SIG-M5 treated with dmso at 0.1 percent for 504 hours (cell line): ENCODE measurements at regions not wholly inside any gene's neighbourhood (a gene's known extent, or its start where the extent isn't known, plus 50 kb on each side); places are given as distances from the start of the nearest gene placed in this dataset.
"Not testable (repeated sequence)": the region's sequence is repeated elsewhere in the genome, so short reads cannot be mapped to it uniquely, and the experiment has no call there.

ENCODE experiments used
- DNase-seq: peaks from one replicate; lab custom pipeline; 2025; ENCODE audit not compliant: unreplicated experiment; lab: John Stamatoyannopoulos, UW

DNA sequence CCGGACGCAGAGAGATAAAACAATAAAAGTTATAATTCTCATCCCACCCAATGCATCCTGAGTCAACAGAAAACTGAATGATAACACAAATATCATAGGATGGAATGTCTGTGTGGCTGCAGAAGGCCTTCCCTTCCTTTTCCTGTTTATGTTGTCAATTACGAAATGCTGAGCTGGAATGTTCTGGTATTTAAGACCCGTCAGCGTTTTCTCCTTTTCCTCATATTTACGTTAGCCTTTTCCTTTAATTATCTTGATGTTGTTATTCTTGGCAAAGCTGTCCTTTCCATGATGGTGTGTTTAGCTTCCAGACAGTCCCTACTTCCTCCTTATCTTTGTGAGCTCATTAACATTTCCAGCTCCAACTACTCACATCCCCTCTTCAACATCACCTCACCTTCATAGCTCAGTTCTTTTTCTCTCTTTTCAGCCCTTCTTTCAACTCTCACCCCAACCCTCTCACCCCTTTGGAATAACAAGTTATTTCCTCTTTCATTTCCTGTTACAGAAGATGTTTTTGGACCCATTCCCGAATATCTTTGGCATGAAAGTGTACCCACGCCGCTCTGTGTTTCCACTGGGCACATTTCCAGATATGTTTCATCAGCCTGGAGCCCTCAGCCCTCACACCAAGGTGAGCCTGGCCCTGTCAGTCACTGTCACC lies 221.6 kb downstream of the NR2F1-AS1 start:
- no peak for DNase-seq

DNA sequence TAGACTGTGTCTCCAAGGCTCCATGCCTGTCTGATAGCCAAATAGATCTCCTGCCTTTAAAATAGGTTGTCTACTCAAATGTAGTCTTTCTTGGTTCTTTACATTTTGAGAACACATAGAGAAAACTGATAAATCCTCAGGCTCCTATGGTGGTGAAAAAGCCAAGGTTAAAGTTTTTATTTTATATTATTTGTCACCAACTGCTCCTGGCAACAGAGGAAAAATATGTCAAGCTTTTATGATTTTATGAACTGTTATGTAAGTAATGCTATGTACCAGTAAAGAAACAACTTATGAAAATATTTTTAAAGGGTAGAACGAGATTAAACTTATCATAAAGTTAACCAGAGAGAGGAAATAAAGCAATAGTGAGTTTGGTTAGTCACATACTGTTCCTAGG lies 222.8 kb downstream of the NR2F1-AS1 start:
- no peak for DNase-seq

DNA sequence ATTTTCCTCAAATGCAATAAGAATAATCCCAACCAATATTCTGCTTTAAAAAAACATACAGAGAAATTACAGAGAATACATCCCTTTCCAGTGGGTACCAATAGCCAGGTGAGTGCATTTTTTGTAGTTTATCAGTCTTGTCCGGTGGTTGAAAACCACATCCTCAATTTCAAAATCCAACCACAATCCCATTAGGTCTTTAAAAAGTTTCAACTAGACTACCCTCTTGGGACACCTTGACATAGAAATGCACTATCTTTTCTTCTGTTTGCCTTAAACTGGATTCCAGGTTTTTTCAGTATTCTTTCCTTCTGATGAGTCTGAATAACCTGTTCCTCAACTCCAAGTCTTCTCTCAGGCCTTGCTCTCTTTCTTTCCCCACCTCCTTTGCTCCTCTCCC lies 223.3 kb downstream of the NR2F1-AS1 start:
- no peak for DNase-seq

DNA sequence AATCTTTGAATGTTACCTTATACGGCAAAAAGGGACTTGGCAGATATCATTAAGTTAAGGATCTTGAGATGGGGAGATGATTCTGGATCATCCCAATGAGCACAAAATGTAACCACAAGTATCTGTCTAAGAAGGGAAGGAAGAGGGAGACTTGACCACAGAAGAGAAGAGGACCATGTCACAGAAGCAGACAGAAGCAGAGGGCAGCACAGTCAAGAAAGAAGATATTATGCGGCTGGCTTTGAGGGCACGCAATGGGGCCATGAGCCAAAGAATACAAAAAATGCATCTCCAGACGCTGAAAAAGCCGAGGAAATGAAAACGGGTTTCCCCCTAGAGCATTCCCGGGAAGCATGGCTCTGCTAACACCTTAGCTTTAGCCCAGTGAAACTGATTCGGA lies 225.3 kb downstream of the NR2F1-AS1 start:
- no peak for DNase-seq

DNA sequence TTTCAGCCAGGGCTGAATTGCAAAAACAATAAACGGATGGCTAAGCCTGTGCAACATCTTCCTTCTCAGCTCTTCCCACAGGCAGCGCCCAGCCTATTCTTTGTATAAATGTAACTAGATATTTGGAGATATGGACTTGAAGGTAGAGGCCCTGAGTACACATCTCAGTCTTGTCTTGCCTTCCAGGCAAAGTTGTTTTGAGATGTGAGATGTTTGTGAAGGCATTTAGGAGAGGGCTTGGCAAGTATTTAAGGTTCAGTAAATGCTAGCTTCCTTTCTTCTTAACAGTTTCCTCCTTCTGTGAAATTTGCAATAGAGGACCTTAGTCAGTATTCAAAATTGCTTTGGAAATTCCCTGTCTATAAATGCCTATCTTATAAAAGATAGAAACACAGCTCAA lies 228.8 kb downstream of the NR2F1-AS1 start:
- no peak for DNase-seq

DNA sequence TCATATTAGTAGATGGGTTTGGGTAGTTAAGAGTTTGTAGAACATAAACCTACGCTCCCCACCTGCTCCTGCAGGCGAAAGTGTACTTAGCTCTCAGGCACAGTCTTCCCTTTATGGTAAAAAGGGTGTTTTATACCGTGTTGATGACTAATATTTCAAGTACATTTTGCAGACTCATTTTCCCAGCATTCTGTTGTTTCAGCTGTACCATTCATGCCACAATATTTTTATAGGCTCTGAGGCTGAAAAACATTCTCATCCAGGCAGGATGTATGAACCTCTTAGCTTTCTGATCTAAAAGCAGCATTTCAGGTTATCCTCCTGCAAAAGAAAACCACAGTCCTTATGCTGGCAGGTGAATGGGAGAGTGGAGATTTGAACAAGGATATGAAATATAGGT lies 231.4 kb downstream of the NR2F1-AS1 start:
- no peak for DNase-seq

DNA sequence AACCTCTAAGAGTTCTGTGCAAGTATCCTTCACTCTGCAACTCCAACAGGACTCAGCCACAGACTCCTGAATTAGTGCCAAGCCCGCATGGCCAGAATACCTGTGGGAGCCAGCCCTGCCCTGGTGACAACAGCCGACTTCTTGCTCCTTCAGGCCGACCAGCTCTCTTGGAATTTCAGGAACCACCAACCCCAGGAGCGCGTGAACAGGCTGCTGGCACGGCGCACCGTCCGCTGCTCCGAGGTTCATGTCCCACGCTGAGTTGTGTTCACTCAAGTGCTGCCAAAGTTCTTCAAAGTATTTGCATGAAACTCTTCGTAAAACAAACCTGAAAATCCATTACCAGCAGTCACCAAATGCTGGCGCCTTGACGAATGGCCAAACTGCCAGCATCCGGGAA lies 232.8 kb downstream of the NR2F1-AS1 start:
- DNase-seq: no peak

DNA sequence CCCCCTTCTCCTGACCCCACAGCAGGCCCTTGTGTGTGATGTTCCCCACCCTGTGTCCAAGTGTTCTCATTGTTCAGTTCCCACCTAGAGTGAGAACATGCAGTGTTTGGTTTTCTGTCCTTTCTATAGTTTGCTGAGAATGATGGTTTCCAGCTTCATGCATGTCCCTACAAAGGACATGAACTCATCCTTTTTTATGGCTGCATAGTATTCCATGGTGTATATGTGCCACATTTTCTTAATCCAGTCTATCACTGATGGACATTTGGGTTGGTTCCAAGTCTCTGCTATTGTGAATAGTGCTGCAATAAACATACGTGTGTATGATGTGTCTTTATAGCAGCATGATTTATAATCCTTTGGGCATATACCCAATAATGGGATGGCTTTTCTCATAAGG lies 234.2 kb downstream of the NR2F1-AS1 start:
- DNase-seq: not testable (repeated sequence)

DNA sequence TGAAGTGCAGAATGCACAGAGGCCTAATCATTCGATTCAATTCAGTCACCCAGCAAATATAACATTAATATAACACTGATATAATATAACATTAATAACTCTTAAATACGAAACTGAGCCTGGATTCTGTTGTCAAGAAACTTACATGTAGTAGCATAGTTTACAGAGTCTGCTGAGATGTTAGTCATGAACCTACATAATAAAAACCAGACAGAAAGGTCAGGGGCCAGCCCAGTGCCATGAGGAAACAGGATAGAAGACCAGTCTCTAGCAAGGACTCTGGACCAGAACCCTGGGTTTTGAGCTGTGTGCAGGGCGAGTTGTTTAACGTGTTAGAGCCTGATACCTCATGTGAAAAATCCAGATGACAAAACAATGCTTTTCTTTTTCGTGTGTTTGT lies 234.7 kb downstream of the NR2F1-AS1 start:
- DNase-seq: no peak

DNA sequence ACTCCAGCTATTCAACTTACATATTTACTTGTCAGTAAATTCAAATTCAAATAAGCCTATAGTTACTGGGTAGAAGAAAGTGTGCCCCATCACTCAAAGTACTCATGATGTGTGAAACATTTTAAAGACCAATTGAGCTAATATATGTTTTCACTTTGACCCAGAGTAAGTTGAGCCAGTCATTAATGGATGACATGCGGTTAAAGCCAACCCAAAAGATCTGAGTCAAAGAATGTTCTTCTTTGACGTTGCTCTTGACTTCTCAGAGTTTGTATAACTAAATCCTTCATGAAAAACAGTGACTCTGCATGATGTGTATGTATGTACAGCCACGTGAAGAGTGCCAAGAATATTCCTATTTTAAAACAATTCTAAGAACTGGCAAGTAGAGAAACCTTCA lies 237.4 kb downstream of the NR2F1-AS1 start:
- no peak for DNase-seq

DNA sequence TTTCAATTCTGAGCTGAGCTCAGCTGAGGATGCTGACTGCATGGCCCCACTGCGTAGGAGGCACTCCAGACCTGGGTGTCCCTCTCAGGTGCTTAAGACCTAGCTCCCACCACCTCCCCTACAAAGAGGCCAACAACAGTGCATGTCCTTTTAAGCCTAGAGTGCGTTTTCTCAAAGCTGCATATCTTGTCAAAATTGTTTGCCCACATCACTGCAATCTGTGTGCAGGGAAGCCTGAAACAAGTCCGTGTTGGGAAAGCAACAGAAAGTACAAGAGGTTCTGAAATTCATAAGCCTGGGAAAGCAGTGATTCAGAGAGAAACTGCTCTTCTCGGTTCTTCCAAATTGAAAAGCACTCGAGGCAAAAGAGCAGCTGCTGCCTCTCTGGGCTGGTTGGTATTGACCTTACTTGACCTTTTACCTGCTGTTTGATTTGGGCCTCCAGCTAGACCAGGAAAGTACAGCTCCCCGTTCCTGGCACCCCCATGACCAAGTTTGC lies 238.4 kb downstream of the NR2F1-AS1 start:
- no peak for DNase-seq

DNA sequence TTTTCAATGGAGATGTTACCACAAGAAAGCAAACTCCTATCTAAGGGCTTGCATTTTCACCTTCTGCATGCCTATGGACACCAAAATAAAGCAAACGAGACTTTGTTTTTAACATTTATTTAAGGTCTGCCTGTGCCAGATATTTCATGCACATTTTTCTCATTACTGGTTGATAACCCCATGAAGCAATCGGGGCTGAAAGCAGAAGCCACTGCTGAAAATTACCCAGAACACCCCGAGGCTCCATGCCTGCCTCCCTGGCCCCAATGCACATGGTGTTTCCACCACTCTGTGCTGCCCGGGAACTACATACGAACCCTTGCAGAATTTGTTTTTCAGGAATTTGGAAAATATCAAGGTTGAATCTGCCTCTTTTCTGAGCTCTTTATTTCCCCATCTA lies 240.1 kb downstream of the NR2F1-AS1 start:
- DNase-seq: no peak

DNA sequence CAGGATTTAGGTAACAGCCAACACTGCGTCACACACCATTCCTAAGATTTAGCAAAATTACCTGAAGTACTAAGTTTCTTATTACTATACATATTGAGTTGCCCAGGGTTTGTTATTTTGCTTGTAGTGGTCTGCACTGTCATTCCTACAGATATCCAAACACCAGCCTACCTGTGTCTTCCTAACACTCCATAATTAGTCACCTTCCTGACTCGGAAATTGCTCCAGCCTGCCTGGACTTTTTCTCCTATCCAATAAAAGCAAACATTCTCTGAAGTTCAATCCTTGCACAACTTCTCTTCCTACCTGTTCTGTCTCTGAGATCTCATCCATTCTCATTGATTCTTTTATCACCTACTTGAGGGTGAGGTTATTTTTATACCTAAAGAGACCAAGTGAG lies 243.9 kb downstream of the NR2F1-AS1 start:
- DNase-seq: no peak

DNA sequence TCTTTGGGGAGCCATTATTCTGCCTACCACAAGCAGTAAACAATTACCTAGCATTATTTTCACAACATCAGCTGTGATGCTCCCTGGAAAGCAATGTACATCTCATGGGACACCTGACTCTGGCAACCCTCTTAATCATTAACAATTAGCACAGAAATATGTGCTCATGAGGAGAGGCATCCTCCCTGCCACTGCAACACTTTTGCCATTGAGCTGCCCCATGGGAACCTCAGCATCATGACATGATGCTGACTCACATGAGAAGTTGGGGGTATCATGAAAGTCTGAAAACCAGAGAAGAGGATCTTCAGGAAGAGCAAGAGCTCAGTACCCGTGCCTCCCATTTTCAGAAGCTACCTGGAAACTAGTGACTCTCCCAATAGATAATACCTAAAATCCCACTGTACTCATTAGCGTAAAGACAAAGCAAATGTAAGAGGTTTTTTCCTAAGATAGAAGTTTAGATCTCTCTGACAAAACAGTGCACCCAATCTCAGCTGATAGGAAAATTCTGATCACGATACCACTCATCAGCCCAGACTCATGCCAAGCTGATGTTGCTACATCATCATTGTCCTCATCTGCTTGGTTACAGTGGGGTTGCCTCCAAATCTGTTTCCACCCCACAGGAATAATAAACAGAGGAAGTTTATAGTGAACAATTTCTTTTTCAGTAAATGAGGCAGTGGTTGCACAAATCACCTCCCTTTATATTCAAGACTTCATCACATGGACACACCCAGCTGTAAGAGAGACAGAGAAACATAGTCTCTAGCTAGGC lies 244.5 kb downstream of the NR2F1-AS1 start:
- no peak for DNase-seq

DNA sequence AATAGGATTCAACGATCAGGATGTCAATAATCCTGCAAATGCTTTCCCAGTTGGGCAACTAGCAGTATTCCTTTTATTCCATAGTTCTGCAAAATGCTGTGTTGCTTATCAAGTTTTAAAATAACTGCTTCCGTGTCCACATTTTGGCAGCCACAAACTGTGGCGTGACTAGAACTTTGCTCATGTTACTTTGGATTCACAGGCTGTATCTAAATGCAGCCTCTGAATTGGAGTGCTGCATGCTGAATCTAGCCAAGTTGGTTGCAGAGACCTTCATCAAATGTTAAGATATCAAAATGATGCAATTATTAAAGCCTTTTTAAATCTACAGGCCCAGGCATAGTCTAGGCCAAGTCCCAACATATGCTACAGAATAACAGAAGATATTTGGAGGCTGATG lies 249.2 kb downstream of the NR2F1-AS1 start:
- DNase-seq: no peak

DNA sequence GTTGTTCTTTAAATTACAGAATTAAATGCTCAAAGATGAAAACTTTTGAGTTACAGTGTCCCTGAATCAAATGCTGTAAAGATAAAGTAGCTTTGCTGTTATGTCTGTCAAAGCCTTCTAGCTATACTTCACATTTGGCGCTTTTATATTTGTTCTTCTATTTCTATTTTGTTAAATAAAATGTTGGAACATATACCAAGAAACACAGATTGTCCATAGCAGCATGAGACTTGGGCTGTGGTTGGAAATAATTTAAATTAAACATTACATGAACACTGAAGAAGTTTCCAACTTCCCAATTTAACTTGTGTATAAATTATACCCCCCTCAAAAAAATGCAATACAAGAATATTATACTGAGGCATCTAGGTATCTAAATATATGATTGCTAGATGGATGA lies 249.8 kb downstream of the NR2F1-AS1 start:
- no peak for DNase-seq

DNA sequence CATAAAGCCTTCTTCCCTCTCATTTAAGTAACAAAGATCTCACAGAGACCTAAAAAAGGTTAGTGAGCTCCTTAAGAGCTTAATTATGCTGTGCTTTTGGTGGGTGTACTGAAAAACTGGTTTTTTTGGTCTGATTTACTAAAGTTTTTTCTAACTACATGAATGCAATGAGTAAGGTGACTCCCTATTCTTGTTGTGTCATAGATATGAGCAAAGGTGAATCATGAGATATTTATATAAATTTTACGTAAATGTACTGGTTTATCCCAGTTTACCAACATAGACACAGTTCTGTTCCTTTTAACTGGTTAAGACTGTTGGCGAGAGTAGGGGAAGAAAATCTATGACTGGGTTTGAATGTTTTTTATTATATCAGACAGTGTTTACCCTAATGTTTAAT lies 250.5 kb downstream of the NR2F1-AS1 start:
- DNase-seq: no peak

DNA sequence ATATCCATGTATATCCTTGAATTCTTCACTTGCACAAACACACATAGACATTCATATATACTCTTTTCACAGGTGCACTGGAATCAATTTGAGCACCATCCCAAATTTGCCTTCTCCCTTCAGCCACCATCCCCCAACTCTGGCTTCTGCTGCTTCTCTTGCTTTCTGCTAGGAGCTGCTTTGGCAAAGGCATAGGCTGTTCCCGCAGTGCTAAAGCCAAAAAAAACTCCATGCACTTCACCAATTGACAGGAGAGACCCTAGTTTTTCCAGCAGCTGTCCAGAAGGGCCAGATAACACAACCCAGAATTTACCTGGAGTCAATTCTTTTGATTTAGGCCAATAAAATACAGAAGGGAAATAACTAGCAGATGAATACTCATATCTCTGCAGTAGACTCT lies 251.3 kb downstream of the NR2F1-AS1 start:
- DNase-seq: no peak

DNA sequence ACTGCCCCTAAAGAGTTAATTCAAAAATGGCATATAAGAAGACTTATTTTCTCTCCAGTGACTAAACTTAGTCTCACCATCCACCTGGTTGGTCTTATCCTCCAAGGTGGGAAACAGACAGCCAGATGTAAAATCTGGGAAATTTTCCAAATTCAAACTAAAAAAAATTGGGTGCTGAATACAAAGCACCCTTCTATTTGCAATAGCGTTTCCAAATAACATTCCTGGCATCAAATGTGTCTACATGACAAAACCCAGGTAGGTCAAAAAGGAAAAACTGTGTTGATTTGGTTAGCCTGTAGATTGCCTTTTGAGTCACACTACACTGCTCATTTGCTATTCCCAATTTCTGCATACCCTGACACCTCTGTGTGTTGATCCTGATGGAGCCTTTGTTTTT lies 252.2 kb downstream of the NR2F1-AS1 start:
- no peak for DNase-seq

DNA sequence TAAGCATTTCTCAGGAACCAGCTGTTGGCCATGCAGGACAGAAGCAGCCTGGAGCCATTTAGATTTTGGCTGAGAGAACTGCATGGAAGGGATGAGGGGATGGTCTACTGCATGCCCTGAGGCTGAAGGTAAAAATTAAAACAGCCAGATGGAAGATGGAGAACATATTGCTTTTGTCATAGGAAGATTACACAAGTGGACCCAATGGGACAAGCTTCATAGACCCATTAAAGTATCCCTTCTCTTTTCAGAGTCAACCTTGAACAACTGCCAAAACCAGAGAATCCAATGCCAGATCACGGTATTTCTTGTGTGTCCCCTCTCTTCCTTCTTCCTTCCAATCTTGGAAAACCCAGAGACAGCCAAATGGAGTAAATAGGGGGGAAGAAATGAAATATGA lies 253.4 kb downstream of the NR2F1-AS1 start:
- DNase-seq: no peak

DNA sequence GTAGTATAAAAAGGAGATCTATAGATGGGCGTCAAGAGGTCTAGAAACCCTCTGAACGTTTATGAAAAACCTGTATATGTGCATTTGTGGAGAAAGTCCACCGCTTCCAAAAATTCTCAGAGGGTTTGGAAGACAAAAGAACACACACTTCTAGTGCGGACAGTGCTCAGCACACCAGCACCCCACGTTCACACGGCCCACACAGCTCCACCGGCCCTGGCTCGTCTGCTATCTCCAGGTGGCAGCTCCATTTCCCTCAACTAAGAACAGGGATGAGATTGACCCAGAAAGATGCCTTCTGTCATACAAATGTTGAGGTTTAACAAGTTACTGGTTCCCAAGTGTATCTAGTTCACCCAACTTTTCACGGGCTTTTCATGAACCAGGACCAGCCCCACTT lies 255.1 kb downstream of the NR2F1-AS1 start:
- DNase-seq: no peak

DNA sequence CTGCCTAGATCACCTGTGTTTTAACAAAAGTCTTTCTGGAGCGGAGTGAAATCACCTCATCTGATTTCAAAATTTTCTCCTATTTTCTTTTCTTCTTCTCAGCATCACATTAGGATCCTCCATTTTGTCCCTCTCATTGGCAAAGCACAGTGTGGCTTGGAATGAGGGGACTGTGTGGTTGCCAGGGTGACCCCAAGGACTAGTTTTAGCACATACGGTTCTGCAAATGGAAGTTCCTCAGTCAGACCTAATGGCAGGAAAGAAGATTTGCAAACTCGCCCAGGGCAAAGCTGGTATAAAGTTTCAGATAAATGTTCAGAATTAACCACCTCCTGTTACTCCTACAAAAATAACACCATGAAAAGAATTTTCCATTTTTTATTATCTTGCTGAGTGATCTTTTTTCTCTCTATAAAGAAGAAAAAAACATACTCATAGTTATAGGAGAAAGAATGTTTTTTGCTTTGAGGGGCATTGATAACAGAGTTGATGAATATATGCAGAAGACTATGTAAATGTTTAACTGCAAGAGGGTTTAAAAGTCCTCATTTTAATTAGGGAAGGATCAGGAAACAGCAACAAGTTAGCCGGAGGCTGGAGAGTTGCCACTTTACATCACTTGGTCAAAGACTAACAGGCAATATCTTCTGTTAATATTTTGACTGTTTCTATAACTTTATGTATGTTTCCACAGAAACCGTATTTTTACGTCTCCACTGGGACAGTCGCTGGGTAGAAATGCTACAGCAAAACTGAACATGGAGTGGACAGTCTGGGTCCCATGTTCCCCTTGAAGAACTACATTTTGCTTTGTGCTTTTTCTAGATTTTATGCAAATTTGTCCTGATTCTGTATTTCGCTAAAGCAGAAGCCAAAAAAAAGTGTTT lies 257.8 kb downstream of the NR2F1-AS1 start:
- DNase-seq: no peak
